Testis (tissue), 2 donors: ENCODE measurements at regions not wholly inside any gene's neighbourhood (a gene's known extent, or its start where the extent isn't known, plus 50 kb on each side); places are given as distances from the start of the nearest gene placed in this dataset.

ENCODE experiments used
- POLR2A ChIP-seq: fragments of 450-650 bp; IDR thresholded peaks from one replicate; pipeline ENCODE4 v1.6.1; 2017; ENCODE audit warnings: antibody characterized with exemption, mild to moderate bottlenecking, moderate library complexity
- TF ChIP-seq, protein P1 (sequence below), 3 experiments: fragments of 450-650 bp in 2 of 3; fragments of 200-600 bp in 1 of 3; sonication (generic) in 1 of 3; IDR thresholded peaks; one replicate each; pipeline ENCODE4 v1.5.1; 2016 to 2019; ENCODE audit warnings: antibody characterized with exemption in 3 of 3, mild to moderate bottlenecking in 2 of 3, moderate library complexity in 1 of 3

DNA sequence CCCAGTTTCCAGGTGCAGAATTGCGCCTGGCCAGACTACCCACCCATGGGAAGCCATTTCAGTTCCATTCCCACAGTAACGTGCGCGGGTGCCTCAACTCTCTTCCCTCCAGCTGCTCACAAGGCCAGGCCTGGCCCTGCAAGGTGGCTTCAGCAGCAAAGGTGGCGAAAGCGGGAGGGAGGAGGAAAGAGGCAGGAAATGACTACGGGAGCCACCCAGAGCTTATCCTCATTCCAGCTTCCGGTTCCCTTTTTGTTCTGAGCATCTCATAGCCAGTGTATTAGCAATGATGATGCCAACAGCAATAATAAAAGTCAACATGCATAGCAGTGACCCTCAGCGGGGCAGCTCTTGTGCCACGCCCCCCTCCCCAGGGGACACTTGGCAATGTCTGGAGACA lies 101.5 kb upstream of the BOD1 start:
- TF ChIP-seq, protein P1, sequence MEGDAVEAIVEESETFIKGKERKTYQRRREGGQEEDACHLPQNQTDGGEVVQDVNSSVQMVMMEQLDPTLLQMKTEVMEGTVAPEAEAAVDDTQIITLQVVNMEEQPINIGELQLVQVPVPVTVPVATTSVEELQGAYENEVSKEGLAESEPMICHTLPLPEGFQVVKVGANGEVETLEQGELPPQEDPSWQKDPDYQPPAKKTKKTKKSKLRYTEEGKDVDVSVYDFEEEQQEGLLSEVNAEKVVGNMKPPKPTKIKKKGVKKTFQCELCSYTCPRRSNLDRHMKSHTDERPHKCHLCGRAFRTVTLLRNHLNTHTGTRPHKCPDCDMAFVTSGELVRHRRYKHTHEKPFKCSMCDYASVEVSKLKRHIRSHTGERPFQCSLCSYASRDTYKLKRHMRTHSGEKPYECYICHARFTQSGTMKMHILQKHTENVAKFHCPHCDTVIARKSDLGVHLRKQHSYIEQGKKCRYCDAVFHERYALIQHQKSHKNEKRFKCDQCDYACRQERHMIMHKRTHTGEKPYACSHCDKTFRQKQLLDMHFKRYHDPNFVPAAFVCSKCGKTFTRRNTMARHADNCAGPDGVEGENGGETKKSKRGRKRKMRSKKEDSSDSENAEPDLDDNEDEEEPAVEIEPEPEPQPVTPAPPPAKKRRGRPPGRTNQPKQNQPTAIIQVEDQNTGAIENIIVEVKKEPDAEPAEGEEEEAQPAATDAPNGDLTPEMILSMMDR (IDR thresholded peaks at IDR 0.05) = no peak
- TF ChIP-seq POLR2A = no peak
